Neural cell (in vitro differentiated cells): ENCODE measurements at regions not wholly inside any gene's neighbourhood (a gene's known extent, or its start where the extent isn't known, plus 50 kb on each side); places are given as distances from the start of the nearest gene placed in this dataset.

Source experiments
- H2AFZ ChIP-seq: fragments of 200-600, 300-800 bp; sonication (generic), shearing (Covaris generic); 2 replicates; pipeline ENCODE4 v1.6.0; 2014; ENCODE audit warnings: low read depth, mild to moderate bottlenecking, antibody characterized with exemption, low read length, moderate library complexity
- H3F3A ChIP-seq: fragments of 200-600 bp; shearing (Covaris generic); 2 replicates; pipeline ENCODE4 v1.6.1; 2016; ENCODE audit warnings: mild to moderate bottlenecking, moderate library complexity, mixed read lengths, antibody characterized with exemption, low read length; ENCODE audit not compliant: insufficient read depth, poor library complexity, severe bottlenecking
- H3K27ac ChIP-seq: fragments of 200-600, 300-800 bp; sonication (generic), shearing (Covaris generic); 2 replicates; pipeline ENCODE4 v1.5.1; 2014; ENCODE audit warnings: mild to moderate bottlenecking, low read length, moderate library complexity
- H3K27me3 ChIP-seq: fragments of 300-800, 200-600 bp; sonication (generic), shearing (Covaris generic); 2 replicates; pipeline ENCODE4 v1.6.0; 2014; ENCODE audit warnings: mild to moderate bottlenecking, low read depth, low read length, moderate library complexity; ENCODE audit not compliant: insufficient read depth
- H3K36me3 ChIP-seq: fragments of 300-800, 200-600 bp; sonication (generic), shearing (Covaris generic); 2 replicates; pipeline ENCODE4 v1.5.1; 2014; ENCODE audit warnings: mild to moderate bottlenecking, antibody characterized with exemption, low read length, moderate library complexity; ENCODE audit not compliant: insufficient read depth
- H3K4me2 ChIP-seq: fragments of 300-800, 200-600 bp; sonication (generic), shearing (Covaris generic); 2 replicates; pipeline ENCODE4 v1.6.0; 2014; ENCODE audit warnings: mild to moderate bottlenecking, low read length
- H3K4me3 ChIP-seq: fragments of 300-800, 200-600 bp; sonication (generic), shearing (Covaris generic); 2 replicates; pipeline ENCODE4 v1.5.1; 2014; ENCODE audit warnings: mild to moderate bottlenecking, low read length, moderate library complexity
- H3K79me2 ChIP-seq: fragments of 200-600 bp; shearing (Covaris generic); replicated peaks from 2 replicates; pipeline ENCODE4 v1.6.0; 2014; ENCODE audit warnings: mild to moderate bottlenecking, low read length, moderate library complexity; ENCODE audit not compliant: insufficient read depth
- H3K9ac ChIP-seq: fragments of 300-800, 200-600 bp; sonication (generic), shearing (Covaris generic); 2 replicates; pipeline ENCODE4 v1.6.1; 2016; ENCODE audit warnings: mild to moderate bottlenecking, low read length, mixed read lengths
- H3K9me2 ChIP-seq: fragments of 200-600 bp; shearing (Covaris generic); 2 replicates; pipeline ENCODE4 v1.6.1; 2016; ENCODE audit warnings: mild to moderate bottlenecking, low read length, mixed read lengths; ENCODE audit not compliant: insufficient read depth
- H3K9me3 ChIP-seq: fragments of 200-600, 300-800 bp; sonication (generic), shearing (Covaris generic); 2 replicates; pipeline ENCODE4 v1.6.1; 2016; ENCODE audit warnings: mild to moderate bottlenecking, mixed run types, low read length, moderate library complexity, mixed read lengths
- H4K20me1 ChIP-seq: fragments of 200-600 bp; shearing (Covaris generic); 2 replicates; pipeline ENCODE4 v1.6.1; 2016; ENCODE audit warnings: mild to moderate bottlenecking, mixed run types; ENCODE audit not compliant: insufficient read depth
- EP300 ChIP-seq: fragments of 450-650 bp; conservative IDR thresholded peaks from 2 replicates; pipeline ENCODE4 v1.6.1; 2014; ENCODE audit warnings: antibody characterized with exemption, mild to moderate bottlenecking, moderate library complexity; ENCODE audit not compliant: poor library complexity, severe bottlenecking
- EZH2 ChIP-seq: fragments of 200-600, 300-800 bp; shearing (Covaris generic), sonication (generic); IDR thresholded peaks from 2 replicates; pipeline ENCODE4 v1.6.1; 2014; ENCODE audit warnings: antibody characterized with exemption, low read length, borderline replicate concordance, mild to moderate bottlenecking; ENCODE audit not compliant: insufficient read depth, poor library complexity, severe bottlenecking
- MXI1 ChIP-seq: fragments of 450-650 bp; conservative IDR thresholded peaks from 2 replicates; pipeline ENCODE4 v1.6.1; 2014; ENCODE audit warnings: antibody characterized with exemption, mild to moderate bottlenecking; ENCODE audit not compliant: poor library complexity, severe bottlenecking
- POLR2AphosphoS5 ChIP-seq: IDR thresholded peaks from 2 replicates; pipeline ENCODE4 v1.6.1; 2012
- RAD21 ChIP-seq: fragments of 450-650 bp; conservative IDR thresholded peaks from 2 replicates; pipeline ENCODE4 v1.6.1; 2014; ENCODE audit warnings: antibody characterized with exemption, mild to moderate bottlenecking, moderate library complexity
- SMC3 ChIP-seq: fragments of 450-650 bp; conservative IDR thresholded peaks from 2 replicates; pipeline ENCODE4 v1.6.1; 2014; ENCODE audit warnings: antibody characterized with exemption, mild to moderate bottlenecking, moderate library complexity; ENCODE audit not compliant: poor library complexity
- TAF1 ChIP-seq: IDR thresholded peaks from 2 replicates; pipeline ENCODE4 v1.6.1; 2012; ENCODE audit warnings: low read depth
- TF ChIP-seq, protein P1 (sequence below): IDR thresholded peaks from 2 replicates; pipeline ENCODE4 v1.6.1; 2012; ENCODE audit warnings: borderline replicate concordance
- TF ChIP-seq, protein P2 (sequence below): fragments of 450-650 bp; IDR thresholded peaks from 2 replicates; pipeline ENCODE4 v1.5.1; 2014; ENCODE audit warnings: antibody characterized with exemption, mild to moderate bottlenecking, moderate library complexity; ENCODE audit not compliant: poor library complexity, severe bottlenecking

DNA sequence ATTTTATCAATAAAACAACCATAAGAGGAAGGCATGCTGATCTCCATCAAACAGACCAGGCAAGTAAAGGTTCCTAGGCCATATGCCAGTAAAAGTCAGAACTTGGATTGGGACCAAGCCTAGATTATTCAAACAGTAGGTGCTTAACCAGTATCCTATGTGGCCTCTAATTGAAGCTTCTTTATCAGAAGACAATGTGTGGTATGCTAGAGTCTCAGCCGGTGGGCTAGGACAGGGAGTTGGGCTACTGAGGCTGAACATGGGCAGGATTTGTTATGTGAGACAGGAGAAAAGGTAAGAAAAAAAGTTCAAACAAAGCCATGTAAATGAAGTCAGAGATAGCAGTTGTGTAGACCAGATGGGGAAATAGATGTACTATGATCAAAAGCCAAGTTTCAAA is 413.7 kb upstream of the GHITM start:
- H3K4me2 ChIP-seq = no peak overlapping the region
- no peaks in the 10 kb centered on the region for H3K27me3 ChIP-seq
- H3K4me3 ChIP-seq = no peak overlapping the region
- TF ChIP-seq EZH2 (no peak), MXI1 (no peak), SMC3 (no peak)
- H3K9me2 ChIP-seq = no peaks in the 10 kb centered on the region
- no peaks in the 10 kb centered on the region for H3K79me2 ChIP-seq
- H3K36me3 ChIP-seq = no peaks in the 10 kb centered on the region
- no peaks in the 10 kb centered on the region for H3K9me3 ChIP-seq
- no peak overlapping the region for H3K9ac ChIP-seq
- no peaks in the 10 kb centered on the region for H3F3A ChIP-seq
- no peak overlapping the region for H3K27ac ChIP-seq
- H4K20me1 ChIP-seq = no peaks in the 10 kb centered on the region
- no peak overlapping the region for H2AFZ ChIP-seq

DNA sequence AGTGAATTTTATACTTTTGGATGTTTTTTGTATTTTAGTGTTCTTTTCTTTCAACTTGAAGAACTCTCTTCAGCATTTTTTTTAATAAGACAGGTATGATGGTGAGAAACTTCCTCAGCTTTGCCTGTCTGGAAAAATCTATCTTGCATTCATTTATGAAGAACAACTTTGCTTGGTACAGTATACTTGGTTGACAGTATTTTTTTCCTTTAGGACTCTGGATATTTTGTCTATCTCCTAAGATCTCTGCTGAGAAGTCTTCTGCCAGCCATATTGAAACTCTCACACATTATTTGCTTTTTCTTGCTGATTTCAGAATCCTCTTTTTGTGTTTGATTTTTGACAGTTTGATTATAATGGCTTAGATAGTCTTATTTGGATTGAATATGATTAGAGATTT is 405.0 kb upstream of the GHITM start:
- no peak overlapping the region for H3K9ac ChIP-seq
- H3K27ac ChIP-seq = no peak overlapping the region
- H3K36me3 ChIP-seq = no peaks in the 10 kb centered on the region
- no peak overlapping the region for H3K4me3 ChIP-seq
- H3K9me3 ChIP-seq = peaks cover 4% of the 10 kb centered on the region
- H3K9me2 ChIP-seq = no peaks in the 10 kb centered on the region
- H4K20me1 ChIP-seq = no peaks in the 10 kb centered on the region
- TF ChIP-seq MXI1 (no peak), EP300 (no peak), TAF1 (no peak), POLR2AphosphoS5 (no peak)
- TF ChIP-seq, protein P1, sequence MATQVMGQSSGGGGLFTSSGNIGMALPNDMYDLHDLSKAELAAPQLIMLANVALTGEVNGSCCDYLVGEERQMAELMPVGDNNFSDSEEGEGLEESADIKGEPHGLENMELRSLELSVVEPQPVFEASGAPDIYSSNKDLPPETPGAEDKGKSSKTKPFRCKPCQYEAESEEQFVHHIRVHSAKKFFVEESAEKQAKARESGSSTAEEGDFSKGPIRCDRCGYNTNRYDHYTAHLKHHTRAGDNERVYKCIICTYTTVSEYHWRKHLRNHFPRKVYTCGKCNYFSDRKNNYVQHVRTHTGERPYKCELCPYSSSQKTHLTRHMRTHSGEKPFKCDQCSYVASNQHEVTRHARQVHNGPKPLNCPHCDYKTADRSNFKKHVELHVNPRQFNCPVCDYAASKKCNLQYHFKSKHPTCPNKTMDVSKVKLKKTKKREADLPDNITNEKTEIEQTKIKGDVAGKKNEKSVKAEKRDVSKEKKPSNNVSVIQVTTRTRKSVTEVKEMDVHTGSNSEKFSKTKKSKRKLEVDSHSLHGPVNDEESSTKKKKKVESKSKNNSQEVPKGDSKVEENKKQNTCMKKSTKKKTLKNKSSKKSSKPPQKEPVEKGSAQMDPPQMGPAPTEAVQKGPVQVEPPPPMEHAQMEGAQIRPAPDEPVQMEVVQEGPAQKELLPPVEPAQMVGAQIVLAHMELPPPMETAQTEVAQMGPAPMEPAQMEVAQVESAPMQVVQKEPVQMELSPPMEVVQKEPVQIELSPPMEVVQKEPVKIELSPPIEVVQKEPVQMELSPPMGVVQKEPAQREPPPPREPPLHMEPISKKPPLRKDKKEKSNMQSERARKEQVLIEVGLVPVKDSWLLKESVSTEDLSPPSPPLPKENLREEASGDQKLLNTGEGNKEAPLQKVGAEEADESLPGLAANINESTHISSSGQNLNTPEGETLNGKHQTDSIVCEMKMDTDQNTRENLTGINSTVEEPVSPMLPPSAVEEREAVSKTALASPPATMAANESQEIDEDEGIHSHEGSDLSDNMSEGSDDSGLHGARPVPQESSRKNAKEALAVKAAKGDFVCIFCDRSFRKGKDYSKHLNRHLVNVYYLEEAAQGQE = no peak
- H3K27me3 ChIP-seq = no peaks in the 10 kb centered on the region
- H3K79me2 ChIP-seq = no peaks in the 10 kb centered on the region
- no peak overlapping the region for H3K4me2 ChIP-seq
- no peaks in the 10 kb centered on the region for H3F3A ChIP-seq
- no peak overlapping the region for H2AFZ ChIP-seq

DNA sequence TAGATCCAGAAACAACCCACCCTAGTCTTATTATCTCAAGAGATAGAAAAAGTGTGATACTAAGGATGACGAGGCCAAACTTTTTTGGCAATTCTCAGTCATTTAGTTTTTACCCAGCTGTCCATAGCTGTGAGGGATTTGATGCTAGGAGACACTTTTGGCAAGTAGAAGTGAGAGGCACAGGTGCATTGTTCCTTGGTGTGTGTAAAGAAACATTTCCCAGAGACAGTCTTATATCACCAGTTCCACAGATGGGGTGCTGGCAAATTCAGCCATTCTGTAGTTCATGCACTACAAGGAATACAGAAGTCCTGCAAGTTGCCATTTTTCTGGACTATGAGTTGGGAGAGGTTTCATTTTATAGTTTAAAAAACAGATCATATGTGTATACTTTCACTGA is 403.3 kb upstream of the GHITM start:
- H3K27ac ChIP-seq = no peak overlapping the region
- H3K9ac ChIP-seq = no peak overlapping the region
- no peaks in the 10 kb centered on the region for H3K9me2 ChIP-seq
- no peak overlapping the region for H3K4me3 ChIP-seq
- H3K27me3 ChIP-seq = no peaks in the 10 kb centered on the region
- no peaks in the 10 kb centered on the region for H3F3A ChIP-seq
- no peak overlapping the region for H2AFZ ChIP-seq
- H3K79me2 ChIP-seq = no peaks in the 10 kb centered on the region
- H4K20me1 ChIP-seq = no peaks in the 10 kb centered on the region
- no peak overlapping the region for H3K4me2 ChIP-seq
- TF ChIP-seq, protein P2, sequence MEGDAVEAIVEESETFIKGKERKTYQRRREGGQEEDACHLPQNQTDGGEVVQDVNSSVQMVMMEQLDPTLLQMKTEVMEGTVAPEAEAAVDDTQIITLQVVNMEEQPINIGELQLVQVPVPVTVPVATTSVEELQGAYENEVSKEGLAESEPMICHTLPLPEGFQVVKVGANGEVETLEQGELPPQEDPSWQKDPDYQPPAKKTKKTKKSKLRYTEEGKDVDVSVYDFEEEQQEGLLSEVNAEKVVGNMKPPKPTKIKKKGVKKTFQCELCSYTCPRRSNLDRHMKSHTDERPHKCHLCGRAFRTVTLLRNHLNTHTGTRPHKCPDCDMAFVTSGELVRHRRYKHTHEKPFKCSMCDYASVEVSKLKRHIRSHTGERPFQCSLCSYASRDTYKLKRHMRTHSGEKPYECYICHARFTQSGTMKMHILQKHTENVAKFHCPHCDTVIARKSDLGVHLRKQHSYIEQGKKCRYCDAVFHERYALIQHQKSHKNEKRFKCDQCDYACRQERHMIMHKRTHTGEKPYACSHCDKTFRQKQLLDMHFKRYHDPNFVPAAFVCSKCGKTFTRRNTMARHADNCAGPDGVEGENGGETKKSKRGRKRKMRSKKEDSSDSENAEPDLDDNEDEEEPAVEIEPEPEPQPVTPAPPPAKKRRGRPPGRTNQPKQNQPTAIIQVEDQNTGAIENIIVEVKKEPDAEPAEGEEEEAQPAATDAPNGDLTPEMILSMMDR = no peak
- TF ChIP-seq, protein P1 = no peak
- TF ChIP-seq POLR2AphosphoS5 = no peak
- TF ChIP-seq TAF1 = no peak
- no peak for TF ChIP-seq MXI1
- no peak for TF ChIP-seq EP300
- TF ChIP-seq SMC3 = no peak
- TF ChIP-seq RAD21 = no peak
- TF ChIP-seq EZH2 = no peak
- no peaks in the 10 kb centered on the region for H3K36me3 ChIP-seq
- H3K9me3 ChIP-seq = peaks cover 4% of the 10 kb centered on the region
